ENCODE measurements at regions not wholly inside any gene's neighbourhood (a gene's known extent, or its start where the extent isn't known, plus 50 kb on each side); places are given as distances from the start of the nearest gene placed in this dataset.

- peak overlapping the region; percentile 87; the same call in 1 of the 2 replicates for H2AFZ ChIP-seq (ENCODE audit: low read length)
- CTCF ChIA-PET (ENCODE audit: partially characterized antibody) = interaction anchor here (0.8 to 4.9 kb wide), 6 partner anchors 18 to 1237 kb away, joined by 3 to 28 read pairs (median 9); no protein-coding TSS in a partner anchor
Measured at GRCh38 chr18:51666763-51667191, 469.3 kb upstream of the MEX3C start.

More at GRCh38 chr18:51666763-51667191, 469.3 kb upstream of the MEX3C start:
- no peaks in the 10 kb centered on the region; the same call in 1 of the 2 replicates for H3K23me2 ChIP-seq (ENCODE audit: low read depth, low read length)
- no peak overlapping the region for H2BK5ac ChIP-seq (ENCODE audit: low read depth, low read length)
- FAIRE-seq (no peak), DNase-seq (ENCODE audit: low read depth in 1 of 2, low spot score in 2 of 2) (no peak)
- no peak overlapping the region for H3K18ac ChIP-seq (ENCODE audit: extremely low read depth, low read length)
- H3K4me3 ChIP-seq (ENCODE audit: extremely low read depth in 1 of 4, insufficient read depth in 2 of 4, low read depth in 3 of 4, low read length in 4 of 4) = no peak overlapping the region
- no peaks in the 10 kb centered on the region for H3K79me1 ChIP-seq (ENCODE audit: low read depth, low read length)
- H4K8ac ChIP-seq (ENCODE audit: extremely low read depth, insufficient read depth, low read length) = no peak overlapping the region
- H2BK120ac ChIP-seq (replicated peaks; ENCODE audit: low read depth, low read length) = no peak overlapping the region
- no peaks in the 10 kb centered on the region for H4K20me1 ChIP-seq (replicated peaks in 1 of 2; ENCODE audit: control insufficient read depth in 1 of 2, insufficient read depth in 2 of 2, low read length in 2 of 2)
- POLR2A ChIA-PET (ENCODE audit: partially characterized antibody) = no interaction called here
- H3K4me1 ChIP-seq (replicated peaks in 1 of 4; ENCODE audit: control insufficient read depth in 3 of 4, insufficient read depth in 4 of 4, low read length in 3 of 4) = peaks cover 0 to 3% (median 1%) of the 10 kb centered on the region in 4 experiments; a peak in 5 of 7 replicates
- no peak overlapping the region for H3K23ac ChIP-seq (ENCODE audit: insufficient read length)
- no peak overlapping the region for H4K91ac ChIP-seq (replicated peaks; ENCODE audit: insufficient read length, low read length)
- H3K79me2 ChIP-seq (ENCODE audit: control insufficient read depth in 1 of 2, insufficient read depth in 2 of 2, low read length in 2 of 2) = no peaks in the 10 kb centered on the region
- H2BK15ac ChIP-seq (ENCODE audit: low read length) = 0 out of 2 replicates have a peak overlapping the region, but pooled peaks have one; percentile 31
- no peaks in the 10 kb centered on the region for H3K27me3 ChIP-seq (replicated peaks in 1 of 4; ENCODE audit: control insufficient read depth in 3 of 4, extremely low read depth in 1 of 4, insufficient read depth in 3 of 4, low read length in 3 of 4)
- H3K27ac ChIP-seq (ENCODE audit: low read depth, low read length) = no peak overlapping the region
- H2BK20ac ChIP-seq (ENCODE audit: low read length) = no peak overlapping the region
- no peak for TF ChIP-seq KDM1A (IDR thresholded peaks at IDR 0.05; ENCODE audit: borderline replicate concordance, low read length)
- H3K9ac ChIP-seq (replicated peaks in 1 of 4; ENCODE audit: extremely low read depth in 1 of 4, low read depth in 3 of 4, low read length in 3 of 4) = no peak overlapping the region
- H3K14ac ChIP-seq (ENCODE audit: insufficient read length) = no peak overlapping the region
- 0 out of 2 replicates have a peak overlapping the region, but pooled peaks have one; percentile 1 for H2BK12ac ChIP-seq (ENCODE audit: low read depth, low read length)
- H3K4me2 ChIP-seq (ENCODE audit: insufficient read depth in 1 of 2, low read depth in 2 of 2, low read length in 2 of 2) = no peak overlapping the region
- WGBS, 2 experiments (ENCODE audit: extremely low coverage in 1 of 2, insufficient coverage in 1 of 2, insufficient read length in 1 of 2, insufficient replicate concordance in 2 of 2, low coverage in 1 of 2, low lambda C conversion rate in 2 of 2, missing lambda C conversion rate in 1 of 2) = 92% methylated on average over 7 of the region's 7 CpGs; no CpG with 5 or more reads in 1 of the 2 experiments
- no peak overlapping the region for H2AK5ac ChIP-seq (ENCODE audit: low read depth, low read length)
- no peak overlapping the region for H4K5ac ChIP-seq (ENCODE audit: insufficient read length, low read depth, low read length)
- H3K9me3 ChIP-seq (ENCODE audit: insufficient read depth in 2 of 2, low read depth in 1 of 2, low read length in 1 of 2) = 0 out of 4 replicates have a peak, but pooled peaks cover 0 to 2% of the 10 kb centered on the region in 2 experiments
- H3K4ac ChIP-seq (replicated peaks; ENCODE audit: insufficient read length, low read depth, low read length) = no peak overlapping the region
- H3K36me3 ChIP-seq (ENCODE audit: control insufficient read depth in 2 of 4, insufficient read depth in 4 of 4, low read length in 3 of 4) = no peaks in the 10 kb centered on the region
- H3K56ac ChIP-seq (replicated peaks; ENCODE audit: insufficient read length, low read depth, low read length) = no peak overlapping the region
